ENCODE measurements at regions not wholly inside any gene's neighbourhood (a gene's known extent, or its start where the extent isn't known, plus 50 kb on each side); places are given as distances from the start of the nearest gene placed in this dataset.

DNA sequence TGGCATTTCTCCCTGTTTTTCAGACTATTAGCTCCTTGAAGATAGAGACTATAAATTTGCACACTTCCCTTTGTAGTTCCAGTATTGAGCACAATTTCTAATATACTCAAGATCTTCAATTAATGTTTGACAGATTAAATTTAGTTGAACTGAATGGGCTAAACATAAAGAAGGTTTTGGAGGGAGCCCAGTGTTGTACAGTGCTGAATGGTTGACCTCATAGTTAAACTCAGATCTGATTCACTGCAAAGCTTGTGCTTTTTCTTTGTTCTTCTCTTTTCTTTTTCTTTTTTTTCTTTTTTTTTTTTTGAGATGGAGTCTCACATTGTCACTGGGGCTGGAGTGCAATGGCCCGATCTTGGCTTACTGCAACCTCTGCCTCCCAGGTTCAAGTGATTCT is 411.7 kb upstream of the ZNF462 start:
- H3K79me1 ChIP-seq (ENCODE audit: insufficient read depth, low read depth, low read length, poor library complexity, severe bottlenecking) = no peaks in the 10 kb centered on the region
- TF ChIP-seq CTCF (conservative IDR thresholded peaks at IDR 0.05) = no peak
- WGBS (ENCODE audit: extremely low coverage, insufficient read length, low lambda C conversion rate) = no CpG with 5 or more reads among the region's 1 CpG

More for the DNA sequence above, 411.7 kb upstream of the ZNF462 start:
- H3K23me2 ChIP-seq (ENCODE audit: insufficient read length, low read depth, low read length, poor library complexity, severe bottlenecking) = no peaks in the 10 kb centered on the region
- no peak overlapping the region for H4K5ac ChIP-seq (ENCODE audit: insufficient read length, low read depth, low read length)
- no peak overlapping the region for H3K9ac ChIP-seq (ENCODE audit: extremely low read depth, insufficient read length, low read length)
- H3K27ac ChIP-seq (ENCODE audit: insufficient read length, low read depth, low read length) = no peak overlapping the region
- no peaks in the 10 kb centered on the region for H3K79me2 ChIP-seq (ENCODE audit: insufficient read depth, low read length)
- no peaks in the 10 kb centered on the region for H3K27me3 ChIP-seq (ENCODE audit: insufficient read depth, low read length)
- peaks cover 0 to 4% (median 3%) of the 10 kb centered on the region in 3 experiments; a peak in 4 of 7 replicates for H3K36me3 Mint-ChIP-seq (ENCODE audit: insufficient read depth in 1 of 3, low read depth in 3 of 3)
- no peak overlapping the region for H2BK120ac ChIP-seq (ENCODE audit: low read depth, low read length, poor library complexity, severe bottlenecking)
- H3K27me3 Mint-ChIP-seq (ENCODE audit: low read depth) = no peaks in the 10 kb centered on the region; the same call in 1 of the 2 replicates
- no peak overlapping the region for H3K27ac Mint-ChIP-seq
- peaks cover 8 to 9% of the 10 kb centered on the region in 2 experiments for H3K4me1 Mint-ChIP-seq
- H3K4me3 Mint-ChIP-seq = no peak overlapping the region
- H2BK12ac ChIP-seq (ENCODE audit: insufficient read length, low read depth, low read length) = no peak overlapping the region
- H3K56ac ChIP-seq (ENCODE audit: insufficient read length, low read depth, low read length) = no peak overlapping the region
- no peak overlapping the region for H3K18ac ChIP-seq (ENCODE audit: insufficient read length, low read depth, low read length)
- H3K14ac ChIP-seq (ENCODE audit: insufficient read depth, low read length) = no peak overlapping the region
- H3K9me3 Mint-ChIP-seq = no peaks in the 10 kb centered on the region; a peak in 3 of 5 replicates
- no peak overlapping the region for H4K91ac ChIP-seq (ENCODE audit: insufficient read length, low read depth, low read length)
- no peak overlapping the region for H2BK15ac ChIP-seq (ENCODE audit: low read depth, low read length)
- H3K23ac ChIP-seq (ENCODE audit: insufficient read length, low read depth, low read length) = no peak overlapping the region
- H4K20me1 ChIP-seq (ENCODE audit: control insufficient read depth, insufficient read depth, insufficient read length) = no peaks in the 10 kb centered on the region
- H3K9me3 ChIP-seq (ENCODE audit: control insufficient read depth, low read depth, low read length) = no peaks in the 10 kb centered on the region
- DNase-seq = no peak
- H3K4ac ChIP-seq (ENCODE audit: low read depth, low read length) = no peak overlapping the region
- H3K4me2 ChIP-seq (ENCODE audit: insufficient read depth, insufficient read length, low read length) = no peak overlapping the region
- no peaks in the 10 kb centered on the region; the same call in 1 of the 2 replicates for H3K4me1 ChIP-seq (ENCODE audit: insufficient read depth, low read length)
- H2AFZ ChIP-seq (ENCODE audit: low read length) = no peak overlapping the region
- no peak overlapping the region for H2BK20ac ChIP-seq (ENCODE audit: low read depth, low read length, poor library complexity, severe bottlenecking)
- no peak overlapping the region for H2BK5ac ChIP-seq (ENCODE audit: insufficient read length, low read length)
- no peak overlapping the region for H4K8ac ChIP-seq (replicated peaks; ENCODE audit: insufficient read length, low read depth, low read length)
- no peak overlapping the region for H2AK5ac ChIP-seq (ENCODE audit: insufficient read length, low read length)
- H3T11ph ChIP-seq (ENCODE audit: low read length) = no peak overlapping the region

All from H9 (cell line).